ENCODE measurements at regions not wholly inside any gene's neighbourhood (a gene's known extent, or its start where the extent isn't known, plus 50 kb on each side); places are given as distances from the start of the nearest gene placed in this dataset.

GRCh38 chr6:17015144-17015543 is 86.7 kb upstream of the STMND1 start:
- DNase-seq (ENCODE audit: low read depth in 1 of 2, low spot score in 1 of 2) (no peak), ATAC-seq (no peak), FAIRE-seq (no peak)
- CTCF ChIA-PET: interaction anchor here (0.7 to 1.8 kb wide), 2 partner anchors 17 to 50 kb away, joined by 3 to 4 read pairs; no protein-coding TSS in a partner anchor
- H3K4me2 ChIP-seq: no peak overlapping the region
- 53% methylated on average over 4 of the region's 4 CpGs for WGBS (ENCODE audit: missing lambda C conversion rate)
- H3K4me1 ChIP-seq: no peaks in the 10 kb centered on the region
- H3K9me3 ChIP-seq: no peaks in the 10 kb centered on the region
- TF ChIP-seq RFX5 (IDR thresholded peaks at IDR 0.05) (no peak), NR3C1 (IDR thresholded peaks at IDR 0.05) (no peak), HDAC2 (IDR thresholded peaks at IDR 0.05) (no peak), MAX (IDR thresholded peaks at IDR 0.05) (no peak), RCOR1 (IDR thresholded peaks at IDR 0.05; ENCODE audit: low read depth, low read length) (no peak), MAZ (IDR thresholded peaks at IDR 0.05; ENCODE audit: borderline replicate concordance, low read depth, low read length) (no peak), KDM5A (IDR thresholded peaks at IDR 0.05) (no peak), ZC3H11A (IDR thresholded peaks at IDR 0.05) (no peak)
- POLR2A ChIA-PET: no interaction called here
- no peak overlapping the region for H3K4me3 ChIP-seq
- no peak overlapping the region for H3K27ac ChIP-seq

- ChIA-PET CTCF (no interaction called here), POLR2A (no interaction called here)
- H3K27ac ChIP-seq: no peak overlapping the region
- 47% methylated on average over 4 of the region's 4 CpGs for WGBS (ENCODE audit: missing lambda C conversion rate)
- no peak overlapping the region for H3K4me3 ChIP-seq
- H3K9me3 ChIP-seq: no peaks in the 10 kb centered on the region
- ATAC-seq: no peak
- no peak overlapping the region for H3K4me2 ChIP-seq
- H3K4me1 ChIP-seq: no peaks in the 10 kb centered on the region
- no peak for TF ChIP-seq EHF (CRISPR knock-in tag; IDR thresholded peaks at IDR 0.05)
- no peak for TF ChIP-seq JUN (IDR thresholded peaks at IDR 0.05)
- no peak for TF ChIP-seq CEBPB (IDR thresholded peaks at IDR 0.05)
- TF ChIP-seq HDAC2 (IDR thresholded peaks at IDR 0.05): no peak
- TF ChIP-seq POLR2AphosphoS2 (conservative IDR thresholded peaks at IDR 0.05; ENCODE audit: low read length): no peak
- TF ChIP-seq CBX8 (IDR thresholded peaks at IDR 0.05): no peak
- no peak for TF ChIP-seq KDM5A (IDR thresholded peaks at IDR 0.05)
- no peak for TF ChIP-seq EP300 (IDR thresholded peaks at IDR 0.05)
- TF ChIP-seq EHMT2 (IDR thresholded peaks at IDR 0.05; ENCODE audit: low read depth): no peak
- no peak for TF ChIP-seq BCL3 (IDR thresholded peaks at IDR 0.05)
- TF ChIP-seq NR3C1 (IDR thresholded peaks at IDR 0.05): no peak
- no peak for TF ChIP-seq USF2 (IDR thresholded peaks at IDR 0.05)
- TF ChIP-seq HOXB13 (CRISPR knock-in tag; IDR thresholded peaks at IDR 0.05; ENCODE audit: low read depth): no peak
- TF ChIP-seq SREBF2 (IDR thresholded peaks at IDR 0.05): no peak
- TF ChIP-seq RFX5 (IDR thresholded peaks at IDR 0.05): no peak
- TF ChIP-seq MAX (IDR thresholded peaks at IDR 0.05): no peak
- no peak for TF ChIP-seq NPAS2 (CRISPR knock-in tag; IDR thresholded peaks at IDR 0.05; ENCODE audit: borderline replicate concordance)
- no peak for TF ChIP-seq HEYL (CRISPR knock-in tag; IDR thresholded peaks at IDR 0.05)
- no peak for FAIRE-seq
- no peak for DNase-seq (ENCODE audit: low read depth in 1 of 2, low spot score in 1 of 2)
Measured at GRCh38 chr6:17013701-17014100, 88.1 kb upstream of the STMND1 start.

- Histone ChIP-seq H3K27ac (no peak overlapping the region), H3K4me2 (no peak overlapping the region), H3K4me3 (no peak overlapping the region), H3K9me3 (peaks cover 6% of the 10 kb centered on the region), H3K4me1 (no peaks in the 10 kb centered on the region)
- ATAC-seq (no peak), DNase-seq (ENCODE audit: low read depth in 1 of 2, low spot score in 1 of 2) (no peak), FAIRE-seq (no peak)
- POLR2A ChIA-PET: no interaction called here
- 73% methylated on average over 12 of the region's 12 CpGs for WGBS (ENCODE audit: missing lambda C conversion rate)
- no peak for TF ChIP-seq NFE2L2 (conservative IDR thresholded peaks at IDR 0.05; ENCODE audit: low read length)
- no peak for TF ChIP-seq RCOR1 (IDR thresholded peaks at IDR 0.05; ENCODE audit: low read depth, low read length)
- no peak for TF ChIP-seq EP300 (IDR thresholded peaks at IDR 0.05)
- no peak for TF ChIP-seq ZC3H11A (IDR thresholded peaks at IDR 0.05)
- no peak for TF ChIP-seq REST (IDR thresholded peaks at IDR 0.05)
- TF ChIP-seq HES2 (IDR thresholded peaks at IDR 0.05): no peak
- TF ChIP-seq RNF2 (IDR thresholded peaks at IDR 0.05; ENCODE audit: borderline replicate concordance, low read depth): no peak
- TF ChIP-seq POLR2A (IDR thresholded peaks at IDR 0.05; ENCODE audit: low read length): no peak
- no peak for TF ChIP-seq BHLHE40 (IDR thresholded peaks at IDR 0.05; ENCODE audit: low read depth, low read length)
- TF ChIP-seq HDAC2 (IDR thresholded peaks at IDR 0.05): no peak
- CTCF ChIA-PET: interaction anchor here (1.0 kb wide), 1 partner anchor 11 kb away, joined by 3 read pairs; no protein-coding TSS in a partner anchor
Measured at GRCh38 chr6:17012421-17013225, 89.2 kb upstream of the STMND1 start.
